Activated CD4-positive, alpha-beta T cell treated with anti-CD3 and anti-CD28 coated beads, Interleukin-2, amount 10 ng/mL, durations not matched to agents 24 days and 14 days (primary cell): ENCODE measurements at regions not wholly inside any gene's neighbourhood (a gene's known extent, or its start where the extent isn't known, plus 50 kb on each side); places are given as distances from the start of the nearest gene placed in this dataset.
A peak's percentile ranks its signal among the peaks of the same experiment; 100 is the strongest.
"Not testable (repeated sequence)": the region's sequence is repeated elsewhere in the genome, so short reads cannot be mapped to it uniquely, and the experiment has no call there.

Experiments used
- DNase-seq: peaks from one replicate; pipeline ENCODE4 v3.0.0; 2022
- H3K27ac Mint-ChIP-seq: one replicate; pipeline ENCODE4 v1.8.0; 2022; ENCODE audit warnings: mild to moderate bottlenecking, mixed read lengths
- H3K27me3 Mint-ChIP-seq: one replicate; pipeline ENCODE4 v1.8.0; 2022; ENCODE audit warnings: mixed read lengths
- H3K36me3 Mint-ChIP-seq: one replicate; pipeline ENCODE4 v1.8.0; 2022; ENCODE audit warnings: low read depth, mild to moderate bottlenecking, mixed read lengths
- H3K4me1 Mint-ChIP-seq: one replicate; pipeline ENCODE4 v1.8.0; 2021; ENCODE audit warnings: mixed read lengths
- H3K4me3 Mint-ChIP-seq: one replicate; pipeline ENCODE4 v1.8.0; 2022; ENCODE audit warnings: mild to moderate bottlenecking, moderate library complexity, mixed read lengths
- H3K9me3 Mint-ChIP-seq: one replicate; pipeline ENCODE4 v1.8.0; 2021; ENCODE audit warnings: mixed read lengths
- intact Hi-C: fragments of 100-400 bp; cut with micrococcal nuclease; formaldehyde crosslinking; loops from one replicate; pipeline ENCODE4 v1.15.1; 2023

DNA sequence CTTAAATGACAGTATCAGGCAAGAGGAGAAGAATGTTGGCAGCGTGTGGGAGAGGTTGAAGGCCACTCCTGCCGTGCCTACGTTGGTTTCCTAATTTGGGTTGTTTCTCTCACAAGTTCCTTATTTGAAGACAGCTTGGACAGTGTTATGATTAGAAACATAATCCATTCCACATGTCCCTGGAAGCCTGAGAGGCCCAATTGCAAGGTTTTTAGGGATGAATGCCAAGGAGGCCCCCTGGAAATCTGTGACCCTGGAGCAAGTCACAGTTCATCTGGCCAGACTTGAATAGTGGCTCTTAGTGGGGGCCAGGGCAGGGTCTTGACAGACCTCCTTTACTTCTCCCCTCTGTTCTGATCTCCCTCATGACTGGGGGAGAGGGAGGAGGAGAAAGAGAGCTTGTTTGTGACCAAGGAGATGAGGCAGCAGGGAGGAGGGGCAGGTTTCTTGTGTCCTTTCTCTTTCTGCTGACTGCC lies 584.4 kb upstream of the TBL1XR1 start:
- Mint-ChIP-seq H3K27ac (no peak overlapping the region), H3K4me3 (no peak overlapping the region), H3K27me3 (no peaks in the 10 kb centered on the region), H3K9me3 (peaks cover 8% of the 10 kb centered on the region), H3K36me3 (no peaks in the 10 kb centered on the region), H3K4me1 (peaks cover 15% of the 10 kb centered on the region)
- no peak for DNase-seq
- intact Hi-C loops, result loop anchor here (10.0 kb wide), 1 partner anchor 187 kb away; no protein-coding TSS in a partner anchor

DNA sequence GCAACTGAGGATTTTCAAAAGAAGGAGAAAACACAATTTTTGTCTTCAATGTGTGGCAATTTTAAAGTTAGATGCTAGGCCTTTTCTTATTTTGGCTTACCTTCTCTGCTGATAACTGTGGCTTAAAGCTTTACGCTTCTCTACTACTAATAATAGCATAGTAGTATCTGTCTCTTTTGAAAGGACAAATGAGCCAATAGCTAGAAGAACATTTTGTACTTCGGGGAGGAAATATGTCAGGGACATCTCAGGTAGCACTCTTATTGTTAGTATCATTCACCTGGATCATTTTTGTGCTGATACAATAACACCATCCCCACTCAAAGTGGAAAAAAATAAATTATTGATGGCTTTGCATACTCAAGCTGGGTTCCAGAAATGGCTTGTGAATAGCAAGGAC lies 586.1 kb upstream of the TBL1XR1 start:
- H3K9me3 Mint-ChIP-seq, result peaks cover 8% of the 10 kb centered on the region
- no peak overlapping the region for H3K4me3 Mint-ChIP-seq
- H3K27ac Mint-ChIP-seq, result no peak overlapping the region
- intact Hi-C loops, result loop anchor here (10.0 kb wide), 1 partner anchor 189 kb away; no protein-coding TSS in a partner anchor
- H3K36me3 Mint-ChIP-seq, result no peaks in the 10 kb centered on the region
- DNase-seq, result no peak
- no peaks in the 10 kb centered on the region for H3K27me3 Mint-ChIP-seq
- H3K4me1 Mint-ChIP-seq, result peaks cover 18% of the 10 kb centered on the region

GRCh38 chr3:177783767-177784166 lies 586.5 kb upstream of the TBL1XR1 start:
- Mint-ChIP-seq H3K27me3 (no peaks in the 10 kb centered on the region), H3K4me3 (no peak overlapping the region), H3K4me1 (peaks cover 14% of the 10 kb centered on the region), H3K36me3 (no peaks in the 10 kb centered on the region), H3K27ac (no peak overlapping the region), H3K9me3 (peaks cover 8% of the 10 kb centered on the region)
- DNase-seq, result no peak
- intact Hi-C loops, result loop anchor here (10.0 kb wide), 1 partner anchor 189 kb away; no protein-coding TSS in a partner anchor

DNA sequence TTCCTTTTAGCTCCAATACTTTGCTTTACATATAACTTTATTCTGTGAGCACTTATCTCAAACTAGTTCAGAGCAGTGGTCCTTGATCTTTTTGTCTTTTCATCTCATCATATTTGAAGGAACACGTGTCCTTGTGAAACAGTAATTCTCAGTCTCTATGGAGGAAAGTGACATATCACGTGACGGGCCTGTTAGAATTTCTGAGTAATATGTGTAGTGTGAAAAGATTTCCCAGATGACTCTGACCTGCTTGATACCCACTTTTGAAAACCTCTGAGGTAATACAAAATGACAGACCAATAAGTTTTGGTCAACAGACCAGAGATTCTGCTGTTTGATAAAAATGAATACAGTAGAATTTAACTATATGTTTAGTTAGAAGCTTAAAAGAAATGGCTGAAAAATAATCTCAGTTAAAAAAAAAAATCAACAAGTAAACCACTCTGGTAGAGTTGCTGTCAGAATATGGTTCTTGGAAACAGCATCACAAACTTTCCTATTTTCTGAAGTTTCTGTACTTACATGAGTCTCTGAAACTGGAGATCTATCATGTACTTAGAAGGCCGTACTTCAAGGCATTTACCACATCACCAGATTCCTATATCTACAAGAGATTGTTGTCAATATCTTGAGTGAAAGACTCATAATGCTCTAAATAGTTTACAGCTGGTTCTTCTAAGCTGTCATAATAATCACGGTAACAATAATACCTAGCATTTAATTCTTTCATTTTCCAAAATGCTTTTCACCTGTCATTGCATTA lies 590.2 kb upstream of the TBL1XR1 start:
- Mint-ChIP-seq H3K4me1 (peaks cover 14% of the 10 kb centered on the region), H3K36me3 (no peaks in the 10 kb centered on the region), H3K4me3 (no peak overlapping the region), H3K9me3 (peaks cover 18% of the 10 kb centered on the region), H3K27me3 (no peaks in the 10 kb centered on the region), H3K27ac (peak overlapping the region; percentile 60)
- DNase-seq, result peak; percentile 61
- intact Hi-C loops, result loop anchor here (1.0 to 10.0 kb wide), 10 partner anchors 9 to 730 kb away; no protein-coding TSS in a partner anchor

- intact Hi-C loops, result loop anchor here (5.0 to 10.0 kb wide), 4 partner anchors 93 to 732 kb away; no protein-coding TSS in a partner anchor
- Mint-ChIP-seq H3K4me1 (peaks cover 14% of the 10 kb centered on the region), H3K27ac (no peak overlapping the region), H3K9me3 (peaks cover 14% of the 10 kb centered on the region), H3K27me3 (no peaks in the 10 kb centered on the region), H3K4me3 (no peak overlapping the region), H3K36me3 (no peaks in the 10 kb centered on the region)
- no peak for DNase-seq
Observed at GRCh38 chr3:177789500-177789899, 592.2 kb upstream of the TBL1XR1 start.

GRCh38 chr3:177792311-177793030 lies 595.2 kb upstream of the TBL1XR1 start:
- H3K4me3 Mint-ChIP-seq, result no peak overlapping the region
- no peaks in the 10 kb centered on the region for H3K36me3 Mint-ChIP-seq
- no peak for DNase-seq
- H3K9me3 Mint-ChIP-seq, result peaks cover 11% of the 10 kb centered on the region
- no peak overlapping the region for H3K27ac Mint-ChIP-seq
- H3K4me1 Mint-ChIP-seq, result peaks cover 11% of the 10 kb centered on the region
- intact Hi-C loops, result no loop called here
- H3K27me3 Mint-ChIP-seq, result no peaks in the 10 kb centered on the region

DNA sequence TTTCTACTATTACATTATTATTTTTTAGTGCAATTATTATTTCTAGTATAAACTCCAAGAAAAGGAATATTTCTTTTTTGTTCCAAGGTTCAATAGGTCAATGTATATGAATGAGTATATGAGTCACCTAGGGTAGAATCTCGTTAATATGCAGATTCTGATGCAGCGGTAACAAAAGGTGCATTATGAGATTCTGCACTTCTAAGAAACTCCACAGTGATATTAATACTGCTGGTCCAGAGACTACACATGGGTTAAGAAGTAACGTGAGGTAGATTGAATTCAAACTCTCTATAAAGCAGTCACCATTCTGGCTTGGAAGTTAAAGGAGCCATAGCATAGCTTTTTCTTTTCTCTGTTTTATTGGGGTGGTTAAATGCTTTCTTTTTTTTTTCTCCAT lies 596.2 kb upstream of the TBL1XR1 start:
- Mint-ChIP-seq H3K4me3 (no peak overlapping the region), H3K27ac (no peak overlapping the region), H3K4me1 (peaks cover 7% of the 10 kb centered on the region), H3K27me3 (no peaks in the 10 kb centered on the region), H3K36me3 (no peaks in the 10 kb centered on the region), H3K9me3 (peaks cover 14% of the 10 kb centered on the region)
- intact Hi-C loops, result no loop called here
- no peak for DNase-seq

DNA sequence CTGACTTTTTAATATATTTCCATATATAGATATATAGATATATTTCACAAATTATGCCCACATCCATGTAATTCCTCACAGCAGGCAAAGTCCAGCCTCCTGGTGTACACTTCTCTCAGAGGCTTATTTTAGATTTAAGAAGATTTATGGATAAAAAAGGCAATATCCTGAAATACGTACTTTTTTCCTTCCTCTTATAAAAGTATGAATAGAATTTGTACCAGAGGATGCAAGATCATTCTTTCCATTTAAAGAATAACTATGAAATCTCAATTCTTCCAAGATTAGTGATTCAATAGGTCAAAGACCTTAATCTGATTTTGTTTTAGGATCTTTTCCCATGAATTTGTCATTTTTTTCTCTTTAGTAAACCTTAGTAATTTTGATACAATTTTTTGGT lies 597.9 kb upstream of the TBL1XR1 start:
- no peak for DNase-seq
- H3K27ac Mint-ChIP-seq, result no peak overlapping the region
- no peaks in the 10 kb centered on the region for H3K36me3 Mint-ChIP-seq
- no peak overlapping the region for H3K4me3 Mint-ChIP-seq
- peaks cover 11% of the 10 kb centered on the region for H3K9me3 Mint-ChIP-seq
- H3K4me1 Mint-ChIP-seq, result peaks cover 11% of the 10 kb centered on the region
- intact Hi-C loops, result no loop called here
- H3K27me3 Mint-ChIP-seq, result no peaks in the 10 kb centered on the region

- Mint-ChIP-seq H3K9me3 (peaks cover 9% of the 10 kb centered on the region), H3K4me3 (no peak overlapping the region), H3K27ac (peak overlapping the region; percentile 42), H3K27me3 (no peaks in the 10 kb centered on the region), H3K4me1 (peaks cover 12% of the 10 kb centered on the region), H3K36me3 (no peaks in the 10 kb centered on the region)
- no peak for DNase-seq
- intact Hi-C loops, result loop anchor here (1.0 kb wide), 1 partner anchor 9 kb away; no protein-coding TSS in a partner anchor
Observed at GRCh38 chr3:177795859-177796258, 598.6 kb upstream of the TBL1XR1 start.

DNA sequence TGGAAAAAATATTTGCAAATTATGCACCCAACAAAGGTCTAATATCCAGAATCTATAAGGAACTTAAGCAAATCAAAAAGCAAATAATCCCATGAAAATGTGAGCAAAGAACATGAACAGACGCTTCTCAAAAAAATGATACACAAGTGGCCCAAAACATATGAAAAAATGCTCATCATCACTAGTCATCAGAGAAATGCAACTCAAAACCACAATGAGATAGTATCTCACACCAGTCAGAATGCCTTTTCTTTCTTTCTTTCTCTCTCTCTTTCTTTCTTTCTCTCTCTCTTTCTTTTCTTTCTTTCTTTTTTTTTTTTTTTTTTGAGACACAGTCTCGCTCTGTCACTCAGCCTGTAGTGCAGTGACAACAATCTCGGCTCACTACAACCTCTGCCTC lies 602.9 kb upstream of the TBL1XR1 start:
- peaks cover 12% of the 10 kb centered on the region for H3K4me1 Mint-ChIP-seq
- intact Hi-C loops, H3K27ac Mint-ChIP-seq, H3K4me3 Mint-ChIP-seq, DNase-seq, H3K27me3 Mint-ChIP-seq, H3K36me3 Mint-ChIP-seq, H3K9me3 Mint-ChIP-seq: not testable (repeated sequence)

DNA sequence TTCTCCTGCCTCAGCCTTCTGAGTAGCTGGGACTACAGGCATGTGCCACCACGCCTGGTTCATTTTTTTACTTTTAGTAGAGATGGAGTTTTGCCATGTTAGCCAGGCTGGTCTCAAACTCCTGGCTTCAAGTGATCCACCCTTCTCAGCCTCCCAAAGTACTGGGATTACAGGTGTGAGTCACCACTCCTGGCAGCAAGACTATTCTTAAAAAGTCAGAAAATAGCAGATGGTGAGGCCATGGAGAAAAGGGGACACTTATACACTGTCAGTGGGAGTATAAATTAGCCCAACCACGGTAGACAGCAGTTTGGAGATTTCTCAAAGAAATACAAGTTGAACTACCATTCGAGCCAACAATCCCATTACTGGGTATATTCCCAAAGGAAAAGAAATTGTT lies 603.3 kb upstream of the TBL1XR1 start:
- H3K27me3 Mint-ChIP-seq, result no peaks in the 10 kb centered on the region
- H3K4me1 Mint-ChIP-seq, result peaks cover 12% of the 10 kb centered on the region
- no peak for DNase-seq
- no peaks in the 10 kb centered on the region for H3K36me3 Mint-ChIP-seq
- H3K27ac Mint-ChIP-seq, result no peak overlapping the region
- intact Hi-C loops, result no loop called here
- no peak overlapping the region for H3K4me3 Mint-ChIP-seq
- peaks cover 4% of the 10 kb centered on the region for H3K9me3 Mint-ChIP-seq

DNA sequence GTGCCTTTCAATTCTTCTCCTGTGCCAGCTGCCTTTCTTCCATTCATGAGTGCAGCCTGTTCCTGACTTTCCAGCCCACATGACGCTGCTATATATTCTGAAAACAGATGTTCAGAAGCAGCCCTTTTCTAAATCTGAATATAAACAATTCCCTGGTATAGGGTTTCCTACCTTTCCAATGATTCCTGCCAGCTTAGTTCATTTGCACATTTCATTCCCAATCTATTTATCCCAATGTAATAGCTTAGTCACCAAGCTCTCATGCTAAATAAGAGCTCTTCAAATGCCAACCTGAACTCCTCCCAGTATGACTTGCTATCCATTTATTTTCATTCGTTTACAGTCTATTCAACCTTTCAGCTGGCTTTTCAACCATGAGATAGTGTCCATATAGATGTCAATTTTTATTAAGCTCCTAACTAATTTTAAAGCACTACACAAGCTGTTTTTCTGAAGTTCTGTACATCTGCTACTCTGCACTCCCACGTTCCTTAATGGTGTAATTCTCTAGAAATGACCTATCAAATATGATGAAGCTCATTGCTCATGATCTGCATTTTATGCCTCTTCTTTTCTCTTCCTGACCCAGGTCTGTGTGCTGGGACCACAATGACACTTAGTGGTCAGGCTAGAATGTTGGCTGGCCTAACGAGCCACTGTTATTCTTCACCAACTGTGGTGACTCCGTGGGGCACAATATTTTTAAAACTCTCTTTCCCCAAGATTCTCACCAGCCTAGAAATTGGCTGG lies 605.0 kb upstream of the TBL1XR1 start:
- peaks cover 4% of the 10 kb centered on the region for H3K9me3 Mint-ChIP-seq

DNA sequence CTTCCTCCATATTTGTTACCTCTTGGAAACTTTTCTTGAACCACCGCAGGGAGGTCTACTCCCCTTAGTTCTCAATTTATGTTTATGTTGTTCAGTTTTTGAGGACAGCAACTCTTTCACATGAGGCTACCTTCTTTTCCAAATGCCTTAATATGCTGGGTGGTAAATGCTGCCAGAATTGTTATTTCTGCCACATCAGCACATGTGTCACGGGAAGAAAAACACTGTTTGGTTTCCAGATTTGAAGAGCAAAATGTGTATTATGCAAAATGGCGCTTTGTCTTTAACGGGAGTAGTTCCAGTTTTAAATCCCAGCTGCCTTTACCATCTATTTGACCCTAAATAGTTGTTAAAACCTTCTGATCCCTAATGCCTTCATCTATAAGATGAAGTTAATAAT lies 606.2 kb upstream of the TBL1XR1 start:
- intact Hi-C loops, result no loop called here
- peaks cover 5% of the 10 kb centered on the region for H3K9me3 Mint-ChIP-seq
- no peaks in the 10 kb centered on the region for H3K36me3 Mint-ChIP-seq
- no peak overlapping the region for H3K27ac Mint-ChIP-seq
- no peaks in the 10 kb centered on the region for H3K27me3 Mint-ChIP-seq
- DNase-seq, result no peak
- peaks cover 5% of the 10 kb centered on the region for H3K4me1 Mint-ChIP-seq
- H3K4me3 Mint-ChIP-seq, result no peak overlapping the region

More for the DNA sequence above, 605.0 kb upstream of the TBL1XR1 start:
- Mint-ChIP-seq H3K4me1 (peaks cover 5% of the 10 kb centered on the region), H3K27me3 (no peaks in the 10 kb centered on the region), H3K36me3 (no peaks in the 10 kb centered on the region), H3K27ac (no peak overlapping the region), H3K4me3 (no peak overlapping the region)
- intact Hi-C loops, result no loop called here
- no peak for DNase-seq
